Esophagus muscularis mucosa (tissue), 4 donors: ENCODE measurements at regions not wholly inside any gene's neighbourhood (a gene's known extent, or its start where the extent isn't known, plus 50 kb on each side); places are given as distances from the start of the nearest gene placed in this dataset.

ENCODE experiments used
- EP300 ChIP-seq: sonication (generic); formaldehyde crosslinking; IDR thresholded peaks from one replicate; pipeline ENCODE4 v1.6.1; 2017; ENCODE audit warnings: antibody characterized with exemption
- POLR2A ChIP-seq: fragments of 450-650 bp; IDR thresholded peaks from one replicate; pipeline ENCODE4 v1.6.1; 2017; ENCODE audit warnings: antibody characterized with exemption, moderate library complexity, mild to moderate bottlenecking, low read depth
- TF ChIP-seq, protein P1 (sequence below), 3 experiments: fragments of 200-600 bp in 2 of 3; fragments of 450-650 bp in 1 of 3; sonication (generic) in 2 of 3; IDR thresholded peaks; one replicate each; pipeline ENCODE4 v1.5.1; 2017 to 2019; ENCODE audit warnings: antibody characterized with exemption in 3 of 3, mild to moderate bottlenecking in 2 of 3, moderate library complexity in 1 of 3

GRCh38 chr18:71727909-71728308, 816.2 kb downstream of the CBLN2 start:
- TF ChIP-seq POLR2A (no peak), EP300 (no peak)
- TF ChIP-seq, protein P1, sequence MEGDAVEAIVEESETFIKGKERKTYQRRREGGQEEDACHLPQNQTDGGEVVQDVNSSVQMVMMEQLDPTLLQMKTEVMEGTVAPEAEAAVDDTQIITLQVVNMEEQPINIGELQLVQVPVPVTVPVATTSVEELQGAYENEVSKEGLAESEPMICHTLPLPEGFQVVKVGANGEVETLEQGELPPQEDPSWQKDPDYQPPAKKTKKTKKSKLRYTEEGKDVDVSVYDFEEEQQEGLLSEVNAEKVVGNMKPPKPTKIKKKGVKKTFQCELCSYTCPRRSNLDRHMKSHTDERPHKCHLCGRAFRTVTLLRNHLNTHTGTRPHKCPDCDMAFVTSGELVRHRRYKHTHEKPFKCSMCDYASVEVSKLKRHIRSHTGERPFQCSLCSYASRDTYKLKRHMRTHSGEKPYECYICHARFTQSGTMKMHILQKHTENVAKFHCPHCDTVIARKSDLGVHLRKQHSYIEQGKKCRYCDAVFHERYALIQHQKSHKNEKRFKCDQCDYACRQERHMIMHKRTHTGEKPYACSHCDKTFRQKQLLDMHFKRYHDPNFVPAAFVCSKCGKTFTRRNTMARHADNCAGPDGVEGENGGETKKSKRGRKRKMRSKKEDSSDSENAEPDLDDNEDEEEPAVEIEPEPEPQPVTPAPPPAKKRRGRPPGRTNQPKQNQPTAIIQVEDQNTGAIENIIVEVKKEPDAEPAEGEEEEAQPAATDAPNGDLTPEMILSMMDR (IDR thresholded peaks at IDR 0.05) = no peak
